ENCODE measurements at regions not wholly inside any gene's neighbourhood (a gene's known extent, or its start where the extent isn't known, plus 50 kb on each side); places are given as distances from the start of the nearest gene placed in this dataset.

GRCh38 chr6:156109713-156110112 is 654.1 kb upstream of the NOX3 start:
- no peak for TF ChIP-seq FOS (IDR thresholded peaks at IDR 0.05; ENCODE audit: low read depth, low read length)
- no peak for TF ChIP-seq CTCF (conservative IDR thresholded peaks at IDR 0.05; ENCODE audit: low read depth, low read length)
- TF ChIP-seq SMC3 (IDR thresholded peaks at IDR 0.05; ENCODE audit: low read depth, low read length): no peak
- TF ChIP-seq USF2 (IDR thresholded peaks at IDR 0.05; ENCODE audit: low read depth, low read length): no peak
- TF ChIP-seq NFE2L2 (IDR thresholded peaks at IDR 0.05; ENCODE audit: low read depth, low read length): no peak
- TF ChIP-seq POLR2A (IDR thresholded peaks at IDR 0.05; ENCODE audit: low read depth, low read length): no peak
- TF ChIP-seq RFX5 (IDR thresholded peaks at IDR 0.05; ENCODE audit: low read depth, low read length): no peak
- no peak for TF ChIP-seq RAD21 (IDR thresholded peaks at IDR 0.05; ENCODE audit: low read length)
